Activated T-cell treated with anti-CD3 and anti-CD28 coated beads for 1 hour (primary cell): ENCODE measurements at regions not wholly inside any gene's neighbourhood (a gene's known extent, or its start where the extent isn't known, plus 50 kb on each side); places are given as distances from the start of the nearest gene placed in this dataset.
"Not testable (repeated sequence)": the region's sequence is repeated elsewhere in the genome, so short reads cannot be mapped to it uniquely, and the experiment has no call there.

ENCODE experiments used
- DNase-seq: peaks from one replicate; pipeline ENCODE4 v3.0.0-alpha.2; 2020; ENCODE audit warnings: low read depth

GRCh38 chr18:60062396-60062795 lies 162.6 kb downstream of the PMAIP1 start:
- DNase-seq: no peak

- no peak for DNase-seq
Observed at GRCh38 chr18:60060578-60060977, 160.8 kb downstream of the PMAIP1 start.

GRCh38 chr18:60060026-60060425 lies 160.2 kb downstream of the PMAIP1 start:
- no peak for DNase-seq

GRCh38 chr18:60059216-60059615 lies 159.4 kb downstream of the PMAIP1 start:
- DNase-seq: no peak

GRCh38 chr18:60053747-60054304 lies 154.0 kb downstream of the PMAIP1 start:
- no peak for DNase-seq

- DNase-seq: no peak
Observed at GRCh38 chr18:60050821-60051220, 151.0 kb downstream of the PMAIP1 start.

- no peak for DNase-seq
Observed at GRCh38 chr18:60049172-60049571, 149.4 kb downstream of the PMAIP1 start.

GRCh38 chr18:60047556-60047955 lies 147.8 kb downstream of the PMAIP1 start:
- DNase-seq: no peak

- no peak for DNase-seq
Observed at GRCh38 chr18:60044290-60045006, 144.7 kb downstream of the PMAIP1 start.

GRCh38 chr18:60040971-60041370 lies 141.2 kb downstream of the PMAIP1 start:
- DNase-seq: no peak

GRCh38 chr18:60038731-60039130 lies 138.9 kb downstream of the PMAIP1 start:
- no peak for DNase-seq

GRCh38 chr18:60027397-60027796 lies 127.6 kb downstream of the PMAIP1 start:
- no peak for DNase-seq

GRCh38 chr18:60024857-60025256 lies 125.1 kb downstream of the PMAIP1 start:
- no peak for DNase-seq

- no peak for DNase-seq
Observed at GRCh38 chr18:60024345-60024744, 124.5 kb downstream of the PMAIP1 start.

- DNase-seq: no peak
Observed at GRCh38 chr18:60022671-60023276, 123.0 kb downstream of the PMAIP1 start.

GRCh38 chr18:60021556-60021955 lies 121.8 kb downstream of the PMAIP1 start:
- no peak for DNase-seq

GRCh38 chr18:60020107-60020925 lies 120.5 kb downstream of the PMAIP1 start:
- no peak for DNase-seq

GRCh38 chr18:60019463-60019840 lies 119.7 kb downstream of the PMAIP1 start:
- no peak for DNase-seq

- no peak for DNase-seq
Observed at GRCh38 chr18:60018618-60019462, 119.0 kb downstream of the PMAIP1 start.

- DNase-seq: not testable (repeated sequence)
Observed at GRCh38 chr18:60018134-60018533, 118.3 kb downstream of the PMAIP1 start.

- no peak for DNase-seq
Observed at GRCh38 chr18:60017371-60017770, 117.6 kb downstream of the PMAIP1 start.

- not testable (repeated sequence) for DNase-seq
Observed at GRCh38 chr18:60015826-60016225, 116.0 kb downstream of the PMAIP1 start.
